Heart left ventricle (tissue), 13 donors: ENCODE measurements at regions not wholly inside any gene's neighbourhood (a gene's known extent, or its start where the extent isn't known, plus 50 kb on each side); places are given as distances from the start of the nearest gene placed in this dataset.

ENCODE experiments used
- CTCF ChIP-seq, 12 donors: fragments of 200-600 bp; sonication (generic) in 4 of 12; IDR thresholded peaks; one replicate each; pipeline versions ENCODE4 v1.5.0 to v1.8.0; 2018 to 2022; ENCODE audit warnings: antibody characterized with exemption in 12 of 12, mild to moderate bottlenecking in 5 of 12
- POLR2A ChIP-seq, 2 donors: fragments of 450-650 bp; IDR thresholded peaks; one replicate each; pipeline ENCODE4 v1.6.1; 2017; ENCODE audit warnings: antibody characterized with exemption in 2 of 2, mild to moderate bottlenecking in 2 of 2, moderate library complexity in 2 of 2
- donor health status: ischemic (EF 13 %, LVEDD 7.1; RV severe dilation, severe dysfunction).
- donor health status: DM: no; HTN: yes; CAD: no.
- donor health status: DM: no; HTN: no; CAD: no.
- donor health status: ischemic (EF 25% LVEDD 6.9; RV normal size, moderate dysfunction).
- donor health status: ischemic (EF 25% LVEDD 5.7; RV mildly dilated, moderate dysfunction).
- donor health status: ischemic (EF 35%, LVEDD 5.7; RV mildly dilated, moderate dysfunction).
- donor health status: nonischemic (EF 11% LVEDD 7.7; RV severe dilation, severe dysfunction).
- donor health status: DM: yes; HTN: yes; CAD: no.
- donor health status: PGD.
- donor health status: ischemic (EF 29% LVEDD 5.4; RV normal size, mild dysfunction).
- donor health status: nonischemic (EF 23%, LVEDD 6.1; RV moderate dilation, normal function).

- no peak for TF ChIP-seq CTCF (IDR thresholded peaks at IDR 0.05)
- no peak for TF ChIP-seq POLR2A (IDR thresholded peaks at IDR 0.05)
These were observed 72.9 kb upstream of the CD53 start for GRCh38 chr1:110800079-110800478.
